ENCODE measurements at regions not wholly inside any gene's neighbourhood (a gene's known extent, or its start where the extent isn't known, plus 50 kb on each side); places are given as distances from the start of the nearest gene placed in this dataset.

DNA sequence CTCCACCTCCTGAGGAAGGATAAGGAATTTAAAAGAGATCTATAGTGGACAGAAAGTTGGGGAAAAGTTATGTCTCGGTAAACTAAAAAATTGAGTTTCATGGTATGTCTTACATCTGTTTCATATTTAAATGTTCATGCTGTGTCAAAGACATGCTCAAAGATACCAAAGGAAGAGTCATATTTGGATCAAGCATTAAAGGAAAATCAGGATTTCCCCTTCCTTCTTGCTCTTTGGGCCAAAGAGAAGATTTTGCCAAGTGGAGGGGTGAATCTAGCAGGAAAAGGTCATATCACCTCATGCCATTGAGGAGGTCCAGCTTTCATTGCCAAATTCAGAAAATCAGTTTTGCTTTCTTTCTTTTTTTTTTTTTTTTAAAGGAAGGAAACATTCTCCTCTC is 192.4 kb downstream of the OGFRL1 start:
- no peak for DNase-seq (ENCODE audit: low read depth)

DNA sequence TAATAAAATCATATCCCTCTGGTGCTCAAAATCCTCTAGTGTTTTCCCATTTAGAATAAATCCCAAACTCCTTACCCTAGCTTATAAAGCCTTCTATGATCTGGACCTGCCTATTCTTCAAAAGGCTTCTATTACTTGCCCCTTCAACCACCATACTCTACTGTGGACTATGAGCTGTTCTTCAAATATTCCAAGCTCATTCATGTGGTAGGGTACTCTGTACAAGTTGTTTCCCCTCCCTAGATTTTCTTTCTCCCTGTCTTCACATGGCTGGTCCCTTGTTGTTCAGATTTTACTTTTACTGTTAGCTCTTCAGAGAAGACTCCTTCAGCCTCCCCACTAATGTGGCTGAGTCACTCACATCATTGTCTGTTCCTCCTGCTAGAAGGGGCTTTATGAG is 193.2 kb downstream of the OGFRL1 start:
- DNase-seq (ENCODE audit: low read depth), result no peak

GRCh38 chr6:71482742-71483141 is 194.1 kb downstream of the OGFRL1 start:
- no peak for DNase-seq (ENCODE audit: low read depth)

GRCh38 chr6:71486461-71486860 is 197.8 kb downstream of the OGFRL1 start:
- no peak for DNase-seq (ENCODE audit: low read depth)

GRCh38 chr6:71488186-71488585 is 199.6 kb downstream of the OGFRL1 start:
- no peak for DNase-seq (ENCODE audit: low read depth)

DNA sequence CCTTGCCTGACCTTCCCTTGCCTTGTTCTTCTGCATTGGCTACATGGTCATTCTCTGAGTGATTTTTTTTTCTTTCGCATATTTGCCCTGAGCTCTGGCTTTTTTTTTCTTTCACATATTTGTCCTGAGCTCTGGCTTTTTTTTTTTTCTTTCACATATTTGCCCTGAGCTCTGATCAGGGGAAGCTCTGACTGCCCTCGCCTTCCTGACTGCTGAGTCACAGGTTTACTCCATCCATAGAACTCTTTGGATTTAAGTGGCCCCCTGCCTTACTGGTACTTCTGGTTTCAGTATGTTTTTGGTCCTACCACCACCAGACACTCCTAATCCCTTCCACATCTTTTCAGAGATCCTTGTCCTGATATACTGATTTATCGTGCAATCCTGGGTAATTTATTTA is 201.1 kb downstream of the OGFRL1 start:
- DNase-seq (ENCODE audit: low read depth), result peak; percentile 83

DNA sequence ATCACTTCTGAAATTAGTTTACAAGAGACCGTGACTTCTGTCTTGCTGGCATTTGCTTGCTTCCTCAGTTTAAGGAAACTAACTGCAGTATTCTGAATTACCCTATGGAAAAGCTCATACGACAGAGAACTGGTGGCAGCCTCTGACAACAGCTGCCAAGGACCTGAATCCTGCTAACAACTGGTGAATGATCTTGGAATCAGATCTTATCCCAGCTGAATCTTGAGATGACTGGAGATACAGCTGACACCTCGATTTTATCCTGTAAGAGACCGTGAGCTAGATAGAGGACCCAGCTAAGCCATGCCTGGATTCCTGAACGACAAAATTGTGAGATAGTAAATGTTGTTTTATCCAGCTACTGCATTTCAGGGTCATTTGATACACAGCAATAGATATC is 202.3 kb downstream of the OGFRL1 start:
- DNase-seq (ENCODE audit: low read depth), result no peak

DNA sequence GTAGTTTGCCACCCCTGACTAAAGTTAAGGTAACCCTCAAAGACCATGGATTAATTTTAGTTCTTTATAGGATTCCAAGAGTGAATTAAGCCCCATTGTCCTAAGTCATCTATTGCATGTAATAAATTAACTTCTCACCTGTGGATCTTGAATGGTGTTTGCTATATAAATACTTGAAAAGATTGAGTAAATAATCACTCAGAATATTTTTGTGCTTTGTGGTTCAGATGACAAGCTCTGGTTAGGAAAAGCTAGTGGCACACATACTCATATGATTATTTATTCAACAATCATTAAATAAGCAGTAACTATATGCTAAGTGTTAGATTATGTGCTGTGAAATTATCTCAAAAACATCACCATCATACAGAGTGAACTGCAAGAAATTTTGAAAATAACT is 203.2 kb downstream of the OGFRL1 start:
- no peak for DNase-seq (ENCODE audit: low read depth)

DNA sequence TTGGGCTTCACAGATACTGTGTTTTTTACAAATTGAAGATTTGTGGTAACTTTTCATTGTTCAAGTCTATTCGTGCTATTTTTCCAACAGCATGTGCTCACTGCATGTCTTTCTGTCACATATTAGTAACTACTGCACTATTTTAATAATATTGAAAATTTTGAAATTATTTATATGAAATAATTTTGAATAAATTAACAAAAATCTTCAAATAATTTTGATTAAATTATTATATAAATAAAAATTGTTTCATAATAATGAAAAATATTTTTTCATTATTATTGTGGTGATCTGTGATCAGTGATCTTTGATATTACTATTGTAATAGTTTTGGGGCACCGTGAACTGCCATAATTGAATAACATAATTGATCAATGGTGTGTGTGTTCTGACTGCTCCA is 204.1 kb downstream of the OGFRL1 start:
- no peak for DNase-seq (ENCODE audit: low read depth)

DNA sequence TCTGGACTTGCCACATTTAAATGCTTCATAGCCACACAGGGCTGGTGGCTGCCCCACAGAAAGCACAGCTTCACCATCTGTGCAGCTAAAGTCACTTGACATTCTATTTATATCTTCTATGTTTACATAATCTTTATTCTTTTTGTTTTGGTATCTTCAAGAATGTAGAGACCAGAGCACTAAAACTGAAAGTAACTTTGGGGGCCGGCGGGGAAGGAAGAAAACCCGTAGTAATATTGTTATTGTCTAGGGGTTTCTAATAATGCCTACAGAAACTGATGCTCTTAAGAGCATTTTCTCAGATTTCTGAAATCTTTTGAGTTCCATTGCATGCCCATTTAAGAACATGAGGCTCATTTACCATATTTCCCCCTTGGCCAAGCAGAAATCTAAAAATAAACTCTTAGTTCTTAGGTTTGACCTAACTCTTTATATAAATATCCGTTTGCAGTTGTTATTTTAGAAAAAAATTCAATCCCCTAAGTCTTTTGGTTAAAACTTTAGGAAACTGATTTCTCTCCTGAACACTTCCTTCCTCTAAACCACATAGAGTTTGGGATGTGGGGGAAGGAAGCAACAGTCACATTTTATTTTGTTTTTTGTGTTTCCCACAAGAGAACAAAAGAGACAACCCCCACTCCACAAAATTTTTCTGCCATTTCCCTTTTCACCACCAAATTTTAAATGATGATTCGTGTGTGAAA is 207.6 kb downstream of the OGFRL1 start:
- DNase-seq (ENCODE audit: low read depth), result no peak

DNA sequence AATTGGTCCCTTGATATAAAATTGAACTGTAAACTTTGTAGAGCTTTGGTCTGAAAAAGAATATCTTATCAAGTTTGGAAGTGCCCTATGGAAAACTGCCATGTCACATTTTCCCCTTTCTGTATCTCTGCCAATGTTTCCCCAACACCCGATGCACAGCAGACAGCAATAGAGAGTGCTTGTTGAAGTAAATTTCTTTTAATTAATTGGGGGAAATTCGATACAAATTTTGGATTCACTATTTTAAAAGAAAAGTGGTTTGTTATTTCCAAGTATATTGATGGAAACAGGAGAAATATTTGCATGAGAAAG is 208.1 kb downstream of the OGFRL1 start:
- no peak for DNase-seq (ENCODE audit: low read depth)

- DNase-seq (ENCODE audit: low read depth), result no peak
Observed at GRCh38 chr6:71498638-71499037, 210.0 kb downstream of the OGFRL1 start.

GRCh38 chr6:71499667-71500066 is 211.1 kb downstream of the OGFRL1 start:
- DNase-seq (ENCODE audit: low read depth), result no peak

GRCh38 chr6:71502168-71502567 is 213.6 kb downstream of the OGFRL1 start:
- DNase-seq (ENCODE audit: low read depth), result no peak

- no peak for DNase-seq (ENCODE audit: low read depth)
Observed at GRCh38 chr6:71502956-71503355, 214.3 kb downstream of the OGFRL1 start.

GRCh38 chr6:71507183-71507582 is 218.6 kb downstream of the OGFRL1 start:
- no peak for DNase-seq (ENCODE audit: low read depth)

DNA sequence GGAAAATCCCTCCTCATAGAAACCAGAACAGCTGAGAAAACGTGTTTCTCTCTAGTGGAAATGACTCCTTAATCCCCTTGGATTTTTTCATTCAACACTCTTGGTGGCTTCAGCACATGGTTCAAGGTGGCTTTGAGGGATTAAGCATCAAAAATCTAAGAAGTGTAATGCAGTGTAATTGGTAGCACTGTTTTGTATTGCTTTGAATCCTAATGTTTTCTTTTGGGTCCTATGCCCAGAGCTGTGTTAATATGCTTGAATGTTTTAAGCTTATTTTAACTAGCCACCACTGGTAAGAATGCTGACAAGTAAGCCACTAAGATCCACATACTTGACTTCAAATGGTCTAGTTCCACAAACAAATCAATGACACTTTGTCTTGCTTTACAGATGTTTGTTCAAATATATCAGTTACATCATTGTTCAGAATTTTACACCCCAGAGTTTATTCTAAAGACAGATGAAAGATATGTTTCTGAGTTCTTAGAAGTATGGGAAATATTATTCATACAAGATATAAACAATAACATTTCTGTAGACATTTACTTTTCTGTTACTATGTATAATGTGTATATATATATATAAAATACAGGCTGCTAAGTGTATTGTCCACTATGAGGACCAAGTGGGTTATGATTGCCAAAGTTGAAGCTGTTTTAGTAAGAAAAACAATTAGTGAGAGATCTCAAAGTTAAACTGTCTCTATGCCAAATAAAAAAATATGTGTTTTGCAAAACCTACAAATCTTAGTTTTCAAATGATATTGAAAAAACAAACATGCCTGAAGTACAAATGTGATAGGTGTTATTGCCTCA is 220.8 kb downstream of the OGFRL1 start:
- DNase-seq (ENCODE audit: low read depth), result no peak

DNA sequence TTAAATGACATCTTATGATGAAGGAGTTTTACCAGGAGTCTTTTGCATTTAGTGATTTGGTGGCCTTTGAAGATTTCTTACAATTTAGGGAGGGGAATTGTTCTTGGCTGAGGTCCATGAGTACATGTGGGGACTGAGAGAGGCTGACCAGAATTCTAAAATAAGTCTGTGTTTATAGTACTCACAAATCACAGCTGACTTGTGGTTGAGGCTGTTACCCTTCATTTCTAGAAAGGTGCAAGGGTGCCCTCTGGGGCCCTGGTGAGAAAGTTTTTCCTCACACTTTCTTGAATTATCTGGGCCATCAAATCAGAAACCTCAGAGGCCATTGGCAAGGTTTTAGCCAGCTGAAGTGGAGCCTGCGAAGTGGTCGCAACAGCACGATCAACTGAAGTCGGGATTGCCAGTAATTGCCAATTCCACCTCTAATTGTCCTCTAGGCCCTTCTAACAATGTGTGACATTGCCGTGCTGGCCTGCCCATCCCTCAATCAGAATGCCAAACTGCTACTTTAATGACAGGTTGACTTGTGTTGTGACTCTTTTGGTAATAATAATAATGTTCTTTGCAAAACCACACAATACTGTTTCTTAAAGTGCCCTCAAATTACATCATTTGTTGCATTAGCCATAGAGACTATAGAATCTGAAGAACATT is 221.6 kb downstream of the OGFRL1 start:
- no peak for DNase-seq (ENCODE audit: low read depth)

DNA sequence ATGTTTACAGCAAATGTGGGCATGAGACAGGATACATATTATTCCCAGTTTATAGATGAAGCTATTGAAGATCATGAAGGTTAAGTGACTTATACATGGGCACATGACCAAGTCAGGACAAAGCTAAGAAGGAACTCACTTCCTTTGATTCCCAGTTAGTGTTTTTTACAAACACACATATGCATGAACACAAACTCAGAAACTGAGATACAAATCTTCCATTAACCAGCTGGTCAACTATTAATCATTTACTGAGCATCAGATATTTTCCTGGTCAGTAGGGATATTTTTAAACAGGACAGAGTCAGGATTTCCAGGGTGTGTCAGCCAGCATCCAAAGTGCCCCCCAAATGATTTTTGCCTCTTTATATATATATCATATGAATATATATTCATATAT is 222.2 kb downstream of the OGFRL1 start:
- no peak for DNase-seq (ENCODE audit: low read depth)

DNA sequence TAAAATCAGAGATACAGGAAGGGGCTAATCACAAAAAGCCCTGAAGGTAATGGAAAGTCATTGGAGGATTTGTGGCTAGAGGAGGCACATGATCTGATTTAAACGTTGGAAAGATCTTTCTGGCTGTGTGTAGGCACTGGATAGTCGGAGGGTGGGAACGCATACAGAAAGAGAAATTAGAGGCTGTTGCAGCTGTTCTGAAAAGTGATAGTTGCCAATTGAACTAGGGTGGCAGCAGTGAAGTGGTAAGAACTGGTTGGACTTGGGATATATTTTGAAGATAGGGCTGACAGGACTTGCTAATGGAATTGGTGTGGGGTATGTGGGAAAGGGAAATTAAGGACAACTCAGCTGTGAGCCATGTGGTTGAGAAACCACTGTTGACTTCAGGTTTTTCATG is 223.6 kb downstream of the OGFRL1 start:
- DNase-seq (ENCODE audit: low read depth), result no peak

GRCh38 chr6:71513036-71513435 is 224.4 kb downstream of the OGFRL1 start:
- no peak for DNase-seq (ENCODE audit: low read depth)

DNA sequence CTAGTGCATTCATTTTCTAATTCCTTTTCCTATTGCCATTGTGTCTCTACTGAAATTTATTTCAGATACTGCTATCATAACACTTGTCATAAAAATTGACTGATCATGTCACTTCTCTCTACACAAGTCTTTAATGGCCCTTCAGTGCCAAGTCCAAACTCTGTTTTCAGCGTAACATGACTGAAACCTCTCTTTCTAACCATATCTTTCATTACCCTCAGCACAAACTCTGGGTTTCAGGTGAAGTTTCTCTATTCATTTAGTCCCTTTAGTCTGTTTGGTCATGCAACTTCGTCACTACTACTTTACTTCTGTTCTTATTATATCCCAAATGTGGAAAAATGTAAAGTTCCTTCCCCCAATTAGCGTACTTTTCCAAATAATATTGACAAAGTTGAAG is 234.9 kb downstream of the OGFRL1 start:
- DNase-seq (ENCODE audit: low read depth), result no peak

DNA sequence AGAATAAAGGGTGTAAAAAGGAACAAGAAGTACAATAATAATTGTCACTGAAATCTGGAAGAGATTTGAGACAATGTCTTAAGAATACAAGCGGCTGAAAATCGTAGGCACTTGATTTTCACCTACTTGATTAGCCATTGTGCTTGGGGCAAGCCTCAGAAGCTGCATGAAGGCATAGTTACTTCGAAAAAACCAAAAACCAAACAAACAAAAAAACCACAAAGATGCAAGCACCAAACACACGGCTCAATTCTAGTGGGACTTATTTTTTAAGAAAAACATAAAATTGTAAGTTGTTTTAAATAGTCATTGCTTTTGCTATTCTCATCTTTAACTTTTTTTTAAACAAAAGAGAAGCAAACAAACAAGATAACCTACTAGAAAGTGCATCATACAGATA is 235.6 kb downstream of the OGFRL1 start:
- DNase-seq (ENCODE audit: low read depth), result no peak

Measured in non-pigmented ciliary epithelial cell (primary cell).